Liver (tissue), 3 donors: ENCODE measurements at regions not wholly inside any gene's neighbourhood (a gene's known extent, or its start where the extent isn't known, plus 50 kb on each side); places are given as distances from the start of the nearest gene placed in this dataset.

Experiments used
- CTCF ChIP-seq: fragments of 150-350 bp; IDR thresholded peaks from 2 replicates; pipeline ENCODE4 v1.5.1; 2017; ENCODE audit warnings: improper control_type of control experiment, low read depth, low read length; ENCODE audit not compliant: missing input control
- RAD21 ChIP-seq, 2 donors: IDR thresholded peaks; 2 replicates each; pipeline ENCODE4 v1.6.1; 2016; ENCODE audit warnings: antibody characterized with exemption in 2 of 2, mild to moderate bottlenecking in 2 of 2
- SP1 ChIP-seq: IDR thresholded peaks from 2 replicates; pipeline ENCODE4 v1.6.1; 2018; ENCODE audit warnings: antibody characterized with exemption, mild to moderate bottlenecking
- TF ChIP-seq, protein P1 (sequence below): IDR thresholded peaks from 2 replicates; pipeline ENCODE4 v1.6.1; 2016; ENCODE audit warnings: antibody characterized with exemption
- donor health status: healthy.
- donor health status: healthy.

DNA sequence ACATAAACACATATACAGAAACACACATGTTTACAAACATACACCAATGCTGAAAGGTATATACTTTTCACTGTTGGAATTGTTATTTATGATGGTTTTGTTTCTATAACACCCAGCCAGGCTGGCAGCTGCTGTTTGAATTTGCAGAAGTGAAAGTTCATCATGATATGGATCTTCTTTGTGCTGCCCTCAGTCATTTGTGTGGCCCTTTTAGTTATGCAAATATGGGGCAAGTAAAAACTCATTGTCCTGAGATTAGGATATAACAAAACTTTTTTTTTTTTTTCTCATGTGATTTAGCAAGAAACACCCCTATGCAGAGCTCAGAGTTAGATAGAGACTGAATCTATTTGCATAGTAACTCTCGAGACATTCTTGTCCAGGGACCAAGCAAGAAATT, 714.1 kb downstream of the KCNJ3 start:
- TF ChIP-seq CTCF: no peak
- no peak for TF ChIP-seq RAD21 (IDR thresholded peaks at IDR 0.05)
- TF ChIP-seq, protein P1, sequence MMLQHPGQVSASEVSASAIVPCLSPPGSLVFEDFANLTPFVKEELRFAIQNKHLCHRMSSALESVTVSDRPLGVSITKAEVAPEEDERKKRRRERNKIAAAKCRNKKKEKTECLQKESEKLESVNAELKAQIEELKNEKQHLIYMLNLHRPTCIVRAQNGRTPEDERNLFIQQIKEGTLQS: no peak
- TF ChIP-seq SP1: no peak
